Fibroblast of lung (primary cell): ENCODE measurements at regions not wholly inside any gene's neighbourhood (a gene's known extent, or its start where the extent isn't known, plus 50 kb on each side); places are given as distances from the start of the nearest gene placed in this dataset.

Experiments used
- EZH2 ChIP-seq: IDR thresholded peaks from 2 replicates; pipeline ENCODE4 v1.5.1; 2012; ENCODE audit warnings: low read length, control low read depth, mild to moderate bottlenecking; ENCODE audit errors: missing control alignments
- TF ChIP-seq, protein P1 (sequence below), 2 donors: IDR thresholded peaks in 1 of 2; conservative IDR thresholded peaks in 1 of 2; 1 replicate in 1 of 2; 2 replicates in 1 of 2; pipeline ENCODE4 v1.5.1; 2011 to 2012; ENCODE audit warnings: low read length in 2 of 2, control low read depth in 1 of 2, inconsistent platforms in 1 of 2, low read depth in 1 of 2, mild to moderate bottlenecking in 1 of 2

GRCh38 chr18:63069496-63069895 lies 250.1 kb downstream of the BCL2 start:
- TF ChIP-seq, protein P1, sequence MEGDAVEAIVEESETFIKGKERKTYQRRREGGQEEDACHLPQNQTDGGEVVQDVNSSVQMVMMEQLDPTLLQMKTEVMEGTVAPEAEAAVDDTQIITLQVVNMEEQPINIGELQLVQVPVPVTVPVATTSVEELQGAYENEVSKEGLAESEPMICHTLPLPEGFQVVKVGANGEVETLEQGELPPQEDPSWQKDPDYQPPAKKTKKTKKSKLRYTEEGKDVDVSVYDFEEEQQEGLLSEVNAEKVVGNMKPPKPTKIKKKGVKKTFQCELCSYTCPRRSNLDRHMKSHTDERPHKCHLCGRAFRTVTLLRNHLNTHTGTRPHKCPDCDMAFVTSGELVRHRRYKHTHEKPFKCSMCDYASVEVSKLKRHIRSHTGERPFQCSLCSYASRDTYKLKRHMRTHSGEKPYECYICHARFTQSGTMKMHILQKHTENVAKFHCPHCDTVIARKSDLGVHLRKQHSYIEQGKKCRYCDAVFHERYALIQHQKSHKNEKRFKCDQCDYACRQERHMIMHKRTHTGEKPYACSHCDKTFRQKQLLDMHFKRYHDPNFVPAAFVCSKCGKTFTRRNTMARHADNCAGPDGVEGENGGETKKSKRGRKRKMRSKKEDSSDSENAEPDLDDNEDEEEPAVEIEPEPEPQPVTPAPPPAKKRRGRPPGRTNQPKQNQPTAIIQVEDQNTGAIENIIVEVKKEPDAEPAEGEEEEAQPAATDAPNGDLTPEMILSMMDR (conservative IDR thresholded peaks at IDR 0.05 in 1 of 2, IDR thresholded peaks at IDR 0.05 in 1 of 2; ENCODE audit: low read depth in 1 of 2, low read length in 2 of 2): no peak
- no peak for TF ChIP-seq EZH2
